ENCODE measurements at regions not wholly inside any gene's neighbourhood (a gene's known extent, or its start where the extent isn't known, plus 50 kb on each side); places are given as distances from the start of the nearest gene placed in this dataset.

- TF ChIP-seq CTCF (IDR thresholded peaks at IDR 0.05), result no peak
- TF ChIP-seq POLR2A (IDR thresholded peaks at IDR 0.05), result no peak
These were observed 124.3 kb downstream of the ICOS start for GRCh38 chr2:204060841-204061240.

Measured in right lobe of liver (tissue), 4 donors.